Suprapubic skin (tissue), 4 donors: ENCODE measurements at regions not wholly inside any gene's neighbourhood (a gene's known extent, or its start where the extent isn't known, plus 50 kb on each side); places are given as distances from the start of the nearest gene placed in this dataset.

Experiments
- DNase-seq, 2 donors: peaks; one replicate each; pipeline ENCODE4 v3.0.0-alpha.2; 2019; ENCODE audit warnings: low spot score in 2 of 2
- H3K27ac ChIP-seq: fragments of 200-600 bp; sonication (generic); one replicate; pipeline ENCODE4 v1.5.1; 2019
- H3K27me3 ChIP-seq: fragments of 200-600 bp; sonication (generic); one replicate; pipeline ENCODE4 v1.5.1; 2019
- H3K36me3 ChIP-seq: fragments of 200-600 bp; sonication (generic); one replicate; pipeline ENCODE4 v1.5.1; 2019
- H3K4me1 ChIP-seq: fragments of 200-600 bp; sonication (generic); one replicate; pipeline ENCODE4 v1.5.1; 2019
- H3K4me3 ChIP-seq: fragments of 200-600 bp; sonication (generic); one replicate; pipeline ENCODE4 v1.5.1; 2019; ENCODE audit warnings: mild to moderate bottlenecking
- H3K9me3 ChIP-seq: fragments of 200-600 bp; sonication (generic); one replicate; pipeline ENCODE4 v1.5.1; 2019
- EP300 ChIP-seq: sonication (generic); formaldehyde crosslinking; IDR thresholded peaks from one replicate; pipeline ENCODE4 v1.6.1; 2017; ENCODE audit warnings: antibody characterized with exemption
- POLR2A ChIP-seq, 2 donors: fragments of 450-650 bp; IDR thresholded peaks; one replicate each; pipeline ENCODE4 v1.6.1; 2017; ENCODE audit warnings: antibody characterized with exemption in 2 of 2, mild to moderate bottlenecking in 2 of 2, moderate library complexity in 2 of 2
- POLR2AphosphoS5 ChIP-seq, 3 donors: sonication (generic); formaldehyde crosslinking; IDR thresholded peaks; one replicate each; pipeline ENCODE4 v1.6.1; 2017; ENCODE audit warnings: antibody characterized with exemption in 3 of 3
- WGBS: methylation state at CpG from one replicate; pipeline ENCODE4 v1.1.5; 2018; 5-methylcytosine and 5-hydroxymethylcytosine counted together
- TF ChIP-seq, protein P1 (sequence below), 2 donors: fragments of 200-600 bp in 1 of 2; fragments of 450-650 bp in 1 of 2; sonication (generic) in 1 of 2; IDR thresholded peaks; one replicate each; pipeline ENCODE4 v1.5.1; 2016 to 2019; ENCODE audit warnings: antibody characterized with exemption in 2 of 2, mild to moderate bottlenecking in 1 of 2, moderate library complexity in 1 of 2

DNA sequence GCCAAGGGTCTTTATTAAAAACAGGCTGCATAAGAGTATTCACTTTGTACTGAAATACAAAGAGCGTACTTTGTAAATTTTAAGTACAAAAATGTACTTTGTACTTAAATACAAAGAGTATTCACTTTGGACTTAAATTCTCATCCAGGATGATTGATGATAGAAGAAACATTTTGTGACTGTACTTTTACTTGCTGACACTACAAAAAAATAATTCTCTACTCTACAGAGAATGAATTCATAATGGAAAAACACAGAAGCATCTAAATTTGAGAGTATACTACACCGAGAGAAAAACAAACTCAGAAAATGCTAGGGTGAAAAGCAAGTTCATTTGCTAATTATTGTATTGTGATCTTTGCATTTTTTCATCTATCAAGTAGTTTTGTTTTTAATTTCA, 54.4 kb upstream of the STXBP5 start:
- Histone ChIP-seq H3K9me3 (no peaks in the 10 kb centered on the region), H3K27ac (no peak overlapping the region), H3K4me1 (no peaks in the 10 kb centered on the region), H3K4me3 (no peak overlapping the region), H3K27me3 (no peaks in the 10 kb centered on the region), H3K36me3 (no peaks in the 10 kb centered on the region)
- no peak for DNase-seq
- WGBS: 94% methylated on average over 2 of the region's 2 CpGs
- no peak for TF ChIP-seq POLR2AphosphoS5 (IDR thresholded peaks at IDR 0.05)
- TF ChIP-seq, protein P1, sequence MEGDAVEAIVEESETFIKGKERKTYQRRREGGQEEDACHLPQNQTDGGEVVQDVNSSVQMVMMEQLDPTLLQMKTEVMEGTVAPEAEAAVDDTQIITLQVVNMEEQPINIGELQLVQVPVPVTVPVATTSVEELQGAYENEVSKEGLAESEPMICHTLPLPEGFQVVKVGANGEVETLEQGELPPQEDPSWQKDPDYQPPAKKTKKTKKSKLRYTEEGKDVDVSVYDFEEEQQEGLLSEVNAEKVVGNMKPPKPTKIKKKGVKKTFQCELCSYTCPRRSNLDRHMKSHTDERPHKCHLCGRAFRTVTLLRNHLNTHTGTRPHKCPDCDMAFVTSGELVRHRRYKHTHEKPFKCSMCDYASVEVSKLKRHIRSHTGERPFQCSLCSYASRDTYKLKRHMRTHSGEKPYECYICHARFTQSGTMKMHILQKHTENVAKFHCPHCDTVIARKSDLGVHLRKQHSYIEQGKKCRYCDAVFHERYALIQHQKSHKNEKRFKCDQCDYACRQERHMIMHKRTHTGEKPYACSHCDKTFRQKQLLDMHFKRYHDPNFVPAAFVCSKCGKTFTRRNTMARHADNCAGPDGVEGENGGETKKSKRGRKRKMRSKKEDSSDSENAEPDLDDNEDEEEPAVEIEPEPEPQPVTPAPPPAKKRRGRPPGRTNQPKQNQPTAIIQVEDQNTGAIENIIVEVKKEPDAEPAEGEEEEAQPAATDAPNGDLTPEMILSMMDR (IDR thresholded peaks at IDR 0.05): no peak
- TF ChIP-seq EP300: no peak
- TF ChIP-seq POLR2A (IDR thresholded peaks at IDR 0.05): no peak

DNA sequence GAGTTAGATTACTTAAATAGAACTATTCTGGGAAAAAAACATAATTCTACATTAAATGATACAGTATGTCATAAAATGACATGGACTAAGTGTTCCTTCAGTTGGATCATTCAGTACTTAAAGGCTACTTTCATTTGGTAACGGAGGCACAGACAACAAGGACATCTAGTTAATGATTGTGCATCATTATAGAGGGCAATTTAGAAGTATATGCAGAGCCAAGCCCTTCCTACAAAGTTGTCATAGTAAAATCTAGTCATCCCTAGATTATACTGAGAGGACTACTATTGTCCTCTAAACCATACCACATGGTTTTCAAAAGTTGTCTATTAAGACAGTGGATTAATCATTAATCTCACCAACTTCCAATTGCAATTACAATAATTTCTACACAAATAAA, 53.9 kb upstream of the STXBP5 start:
- Histone ChIP-seq H3K4me1 (no peaks in the 10 kb centered on the region), H3K27ac (no peak overlapping the region), H3K36me3 (no peaks in the 10 kb centered on the region), H3K4me3 (no peak overlapping the region), H3K27me3 (no peaks in the 10 kb centered on the region), H3K9me3 (no peaks in the 10 kb centered on the region)
- DNase-seq: no peak
- 92% methylated on average over 1 of the region's 1 CpG for WGBS
- TF ChIP-seq POLR2AphosphoS5 (IDR thresholded peaks at IDR 0.05): no peak
- TF ChIP-seq, protein P1 (IDR thresholded peaks at IDR 0.05): no peak
- no peak for TF ChIP-seq EP300
- TF ChIP-seq POLR2A (IDR thresholded peaks at IDR 0.05): no peak
